Medulla oblongata (tissue), 1 donor: ENCODE measurements at regions not wholly inside any gene's neighbourhood (a gene's known extent, or its start where the extent isn't known, plus 50 kb on each side); places are given as distances from the start of the nearest gene placed in this dataset.
"Not testable (repeated sequence)": the region's sequence is repeated elsewhere in the genome, so short reads cannot be mapped to it uniquely, and the experiment has no call there.

Source experiments
- DNase-seq: peaks from one replicate; pipeline ENCODE4 v3.0.0-alpha.2; 2015; ENCODE audit errors: extremely low spot score

GRCh38 chr6:5838656-5839396 lies 167.9 kb downstream of the NRN1 start:
- DNase-seq = no peak

- DNase-seq = no peak
These were observed 169.4 kb downstream of the NRN1 start for GRCh38 chr6:5837323-5837722.

- not testable (repeated sequence) for DNase-seq
These were observed 170.1 kb downstream of the NRN1 start for GRCh38 chr6:5836597-5836996.

GRCh38 chr6:5833120-5833519 lies 173.6 kb downstream of the NRN1 start:
- DNase-seq = no peak

- DNase-seq = no peak
These were observed 174.1 kb downstream of the NRN1 start for GRCh38 chr6:5832668-5833067.

GRCh38 chr6:5831219-5831862 lies 175.4 kb downstream of the NRN1 start:
- DNase-seq = peak; percentile 62

- no peak for DNase-seq
These were observed 178.4 kb downstream of the NRN1 start for GRCh38 chr6:5828296-5828695.

- DNase-seq = no peak
These were observed 179.4 kb downstream of the NRN1 start for GRCh38 chr6:5827056-5827904.

GRCh38 chr6:5824382-5824983 lies 182.2 kb downstream of the NRN1 start:
- not testable (repeated sequence) for DNase-seq
